SHP77 (cell line): ENCODE measurements at regions not wholly inside any gene's neighbourhood (a gene's known extent, or its start where the extent isn't known, plus 50 kb on each side); places are given as distances from the start of the nearest gene placed in this dataset.
A peak's percentile ranks its signal among the peaks of the same experiment; 100 is the strongest.

Experiments used
- DNase-seq, 2 experiments: peaks; one replicate each; lab custom pipeline; 2025; lab: John Stamatoyannopoulos, UW

DNA sequence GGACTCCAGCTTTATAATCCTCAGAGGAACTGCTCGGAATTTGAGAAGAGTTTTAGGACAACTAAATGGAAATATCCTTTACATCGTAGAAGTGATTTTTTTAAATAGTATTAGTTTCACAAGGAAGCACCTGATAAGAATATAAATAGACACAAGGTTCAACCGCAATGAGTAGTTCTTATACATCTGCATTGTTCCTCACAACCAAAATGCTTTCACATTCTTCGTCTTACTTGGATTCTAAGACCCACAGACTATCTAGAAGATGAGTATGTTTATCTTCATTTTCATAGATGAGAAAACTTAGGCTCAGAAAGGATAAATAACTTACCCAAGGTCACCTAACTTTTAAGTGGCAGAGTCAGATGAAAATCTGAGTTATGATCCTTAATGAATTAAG lies 469.0 kb downstream of the GALC start:
- DNase-seq, result no peak

DNA sequence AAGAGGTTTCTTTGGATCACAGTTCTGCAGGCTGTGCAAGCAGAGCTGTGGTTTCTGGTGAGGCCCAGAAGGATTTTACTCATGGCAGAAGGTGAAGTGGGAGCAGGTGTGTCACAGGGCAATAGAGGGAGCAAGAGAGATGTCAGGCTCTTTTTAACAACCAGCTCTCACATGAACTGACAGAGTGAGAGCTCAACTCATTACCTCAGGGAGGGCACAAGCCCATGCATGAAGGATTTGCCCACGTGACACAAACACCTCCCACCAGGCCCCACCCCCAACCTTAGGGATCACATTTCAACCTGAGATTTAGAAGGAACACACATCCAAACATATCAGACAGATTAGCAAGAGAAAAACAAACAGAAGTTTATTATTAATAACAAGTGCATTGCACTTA lies 470.4 kb downstream of the GALC start:
- peak; percentile 21 to 31 for DNase-seq

DNA sequence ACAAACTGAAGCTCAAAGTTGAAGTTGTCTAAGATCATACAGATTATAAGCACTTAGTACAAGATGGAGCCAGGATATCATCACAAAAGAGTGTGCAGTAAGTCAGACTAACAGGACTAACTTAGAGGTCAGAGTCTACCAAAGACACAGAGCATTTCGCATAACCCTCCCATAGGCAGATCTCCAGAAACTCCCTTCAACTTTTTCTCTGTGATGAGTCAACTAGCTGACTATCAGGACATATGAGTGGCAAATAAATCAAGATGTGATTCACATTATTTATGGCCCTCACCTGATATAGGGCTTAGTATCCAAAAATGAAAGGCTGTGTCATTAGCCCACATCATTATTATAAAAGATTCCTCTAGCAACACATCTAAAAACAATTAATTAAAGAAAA lies 484.6 kb downstream of the GALC start:
- no peak for DNase-seq

DNA sequence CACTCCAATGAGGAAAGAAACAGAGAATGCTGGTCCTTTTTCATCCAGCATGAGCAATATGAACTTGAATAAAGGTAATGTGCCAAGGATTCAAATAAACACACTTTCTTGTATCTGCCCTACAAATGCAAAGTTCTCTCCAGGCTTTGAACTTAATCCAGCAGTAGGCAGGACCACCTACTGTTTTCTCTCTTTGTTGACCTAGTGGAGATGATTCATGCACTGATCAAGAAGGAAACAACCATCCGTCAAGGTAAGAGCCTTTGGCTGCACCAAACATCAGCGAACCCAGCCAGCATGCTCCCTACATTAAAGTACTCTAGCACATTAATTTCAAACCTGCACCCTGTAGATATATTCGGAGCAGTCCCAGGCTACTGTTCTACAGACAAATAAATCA lies 489.3 kb downstream of the GALC start:
- no peak for DNase-seq

DNA sequence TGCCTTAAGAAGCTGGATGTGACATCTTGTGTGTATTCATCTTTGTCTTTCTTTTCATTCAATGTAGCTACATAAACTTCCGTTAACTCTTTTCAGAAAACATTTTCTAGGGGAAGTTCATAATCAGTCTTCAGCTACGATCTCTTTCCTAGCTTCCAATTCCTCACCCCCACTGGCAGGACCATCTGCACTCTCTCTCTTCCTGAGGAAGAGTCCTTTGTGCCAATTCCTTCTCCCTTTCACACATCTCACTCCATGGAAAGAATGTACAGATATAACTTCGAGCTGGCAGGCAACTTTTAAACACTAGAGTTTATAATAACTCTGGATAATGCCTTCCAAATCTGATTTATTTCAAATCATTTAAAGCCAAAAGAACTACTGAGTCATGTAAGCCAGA lies 495.7 kb downstream of the GALC start:
- DNase-seq, result no peak

DNA sequence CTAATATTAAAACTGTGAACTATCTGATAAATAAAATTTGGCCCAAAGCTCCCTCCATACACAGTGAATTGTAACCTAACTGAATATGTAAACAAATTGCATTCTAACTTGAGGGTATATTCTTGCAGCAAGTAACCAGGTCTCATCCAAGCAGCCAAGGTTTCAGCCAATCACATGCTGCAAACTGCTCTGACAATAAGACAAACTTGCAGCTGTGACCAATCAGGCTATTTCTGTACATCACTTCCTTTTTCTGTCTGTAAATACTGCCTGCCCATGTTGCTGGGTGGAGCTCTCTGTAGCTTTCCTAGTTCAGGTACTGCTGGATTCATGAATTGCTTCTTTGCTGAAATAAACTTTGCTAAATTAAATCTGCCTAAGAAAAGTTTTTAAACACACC lies 499.0 kb downstream of the GALC start:
- DNase-seq, result no peak

DNA sequence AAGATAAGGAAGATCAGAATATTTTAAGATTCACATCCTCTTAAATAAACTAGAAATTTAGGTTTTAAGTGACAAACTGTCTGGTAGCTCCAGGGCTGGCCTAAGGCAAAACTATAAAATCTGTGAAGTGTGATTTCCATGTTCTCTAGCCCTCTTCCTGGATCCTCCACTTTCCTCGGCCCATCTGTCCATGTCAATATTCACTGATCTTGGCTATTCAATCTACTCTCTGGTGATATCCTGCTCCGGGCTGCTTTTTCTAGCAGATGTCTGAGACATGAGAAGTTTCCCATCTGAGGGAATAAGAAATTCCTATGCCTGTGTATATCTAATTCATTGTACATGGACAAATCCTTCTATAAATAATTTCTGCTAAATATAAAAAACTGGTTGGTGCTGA lies 500.4 kb downstream of the GALC start:
- no peak for DNase-seq

DNA sequence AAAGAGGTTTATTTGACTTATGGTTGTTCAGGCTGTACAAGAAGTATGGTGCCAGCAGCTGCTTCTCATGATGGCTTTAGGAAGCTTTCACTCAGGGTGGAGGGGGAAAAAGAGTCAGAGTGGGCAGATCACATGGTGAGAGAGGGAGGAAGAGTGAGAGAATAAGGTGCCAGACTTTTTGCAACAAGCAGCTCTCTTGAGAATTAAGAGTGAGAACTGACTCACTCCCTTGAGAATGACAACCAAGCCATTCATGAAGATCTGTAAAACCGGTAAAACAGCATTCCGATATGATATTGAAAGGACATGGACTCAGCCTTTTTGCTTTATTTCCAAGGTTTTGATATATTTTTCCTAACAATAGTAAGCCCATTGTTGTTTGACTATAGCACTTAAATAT lies 501.2 kb downstream of the GALC start:
- DNase-seq, result no peak

DNA sequence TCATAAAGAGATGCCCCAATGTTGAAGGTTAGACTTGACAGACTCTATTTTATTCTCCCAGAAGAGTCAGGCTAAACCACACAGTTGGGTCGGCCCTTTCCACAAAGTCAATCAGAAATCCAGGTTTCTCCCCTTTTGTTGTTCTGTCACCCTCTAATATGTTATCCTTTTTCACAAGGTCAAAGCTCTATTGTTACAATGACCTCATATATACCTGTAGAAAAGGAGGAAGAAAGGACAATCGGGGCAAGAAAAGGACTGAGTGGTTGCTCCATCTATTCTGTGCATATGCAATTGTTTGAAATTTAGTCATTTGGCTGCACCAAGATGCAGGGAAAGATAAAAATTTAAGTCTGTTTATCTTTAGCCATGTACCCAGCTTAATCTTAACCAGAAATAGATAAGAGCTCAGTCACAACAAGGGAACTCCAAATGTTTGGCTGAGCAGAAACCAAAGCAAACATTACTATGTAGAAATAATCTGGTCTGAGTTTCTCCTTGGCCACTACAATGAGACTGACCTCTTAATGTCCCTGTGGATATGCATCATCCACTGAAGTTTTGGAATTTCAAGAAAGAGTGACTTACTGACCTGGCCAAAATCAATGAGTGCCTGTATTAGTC lies 503.7 kb downstream of the GALC start:
- DNase-seq, result no peak

DNA sequence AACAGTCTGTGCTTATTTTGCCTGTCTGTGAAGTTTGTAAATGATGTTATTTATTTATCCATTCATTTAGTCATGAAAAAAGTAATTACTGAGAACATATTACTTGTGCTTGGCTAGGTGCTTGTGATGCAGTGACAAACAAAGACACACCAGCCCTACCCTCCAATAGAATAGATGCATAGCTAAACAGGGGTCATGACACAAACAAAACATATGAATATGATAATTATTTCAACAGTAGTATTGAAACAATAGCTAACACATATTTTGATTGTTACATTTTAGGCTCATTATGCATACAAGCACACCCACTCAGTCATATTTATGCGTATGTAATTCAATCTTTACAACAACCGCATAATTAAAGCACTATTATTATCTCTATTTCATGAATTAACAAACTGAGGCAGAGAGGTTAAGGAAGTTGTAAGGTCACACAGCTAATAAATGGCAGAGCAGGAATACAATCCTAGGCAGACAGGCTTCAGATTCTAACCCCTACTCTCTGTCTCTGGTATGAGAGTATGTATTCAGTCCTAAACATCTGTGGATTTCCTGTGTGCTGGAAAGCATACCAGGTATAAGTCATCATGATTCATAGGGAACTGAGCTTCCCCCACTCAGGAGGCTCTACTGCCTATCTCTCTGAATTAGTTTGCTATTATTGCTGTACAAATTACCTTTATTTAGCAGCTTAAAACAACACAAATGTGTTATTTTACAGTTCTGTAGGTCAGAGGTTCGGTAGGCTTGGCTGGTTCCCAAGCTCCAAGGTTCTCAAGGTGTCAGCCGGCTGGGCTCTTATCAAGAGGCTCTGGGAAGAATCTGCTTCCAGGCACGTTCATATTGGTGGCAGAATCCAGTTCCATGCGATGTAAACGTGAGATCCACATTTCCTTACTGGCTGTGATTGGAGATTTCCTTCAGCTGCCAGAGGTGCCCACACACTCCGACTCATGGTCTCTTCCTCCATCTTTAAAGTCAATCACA lies 509.4 kb downstream of the GALC start:
- DNase-seq, result no peak

DNA sequence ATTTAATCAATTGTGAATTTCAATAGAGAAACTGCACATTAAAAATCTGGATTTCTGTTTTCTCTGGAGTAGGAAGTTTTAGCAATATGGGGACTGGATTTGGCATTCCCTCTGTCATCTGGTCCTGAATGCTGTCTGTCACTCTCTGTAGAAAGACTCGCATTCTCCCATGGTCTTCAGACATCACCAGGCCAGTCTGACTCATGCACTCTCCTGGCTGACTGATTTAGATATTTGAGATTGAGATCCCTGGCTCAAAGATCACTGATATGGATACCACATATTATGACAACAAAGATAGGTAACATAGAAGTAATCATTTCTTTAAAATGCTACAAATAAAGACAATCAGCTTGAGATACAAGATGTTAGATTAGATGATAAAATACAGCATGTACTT lies 524.5 kb downstream of the GALC start:
- no peak for DNase-seq

DNA sequence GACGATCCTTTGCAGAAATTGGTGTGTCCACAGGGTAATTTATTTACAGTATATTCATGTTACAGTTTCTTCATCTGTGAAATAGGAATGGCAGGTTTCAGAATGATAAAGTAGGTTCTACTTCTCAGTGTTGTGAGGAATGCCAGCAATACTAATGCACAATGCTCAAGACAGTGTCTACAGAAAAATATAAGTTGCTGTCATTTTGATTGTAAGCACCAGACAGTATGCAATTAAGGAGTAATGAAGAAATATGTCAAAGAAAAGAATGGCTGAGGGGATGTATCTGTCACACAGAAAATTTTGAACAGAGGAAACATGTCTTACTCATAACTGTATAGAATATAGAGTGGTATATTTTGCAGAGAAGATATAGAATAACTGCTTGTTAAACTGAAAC lies 525.4 kb downstream of the GALC start:
- no peak for DNase-seq

DNA sequence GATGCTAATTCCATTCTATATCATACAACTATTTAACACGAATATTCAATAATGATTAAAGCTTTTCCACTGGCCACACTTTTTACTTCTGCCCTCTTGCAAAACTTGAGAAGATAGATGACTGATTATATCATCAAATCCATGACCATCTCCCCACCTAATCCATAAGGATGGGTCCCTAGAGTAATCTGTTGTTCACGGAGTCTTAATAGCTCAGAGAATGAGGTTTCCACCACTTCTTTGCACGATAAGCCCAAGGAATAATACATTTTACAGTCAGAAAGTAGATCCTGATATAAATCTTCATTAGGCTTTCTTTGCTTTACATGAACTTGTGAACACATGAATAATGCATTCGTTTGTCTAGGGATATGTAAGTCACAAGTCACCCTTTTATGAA lies 527.2 kb downstream of the GALC start:
- DNase-seq, result no peak

DNA sequence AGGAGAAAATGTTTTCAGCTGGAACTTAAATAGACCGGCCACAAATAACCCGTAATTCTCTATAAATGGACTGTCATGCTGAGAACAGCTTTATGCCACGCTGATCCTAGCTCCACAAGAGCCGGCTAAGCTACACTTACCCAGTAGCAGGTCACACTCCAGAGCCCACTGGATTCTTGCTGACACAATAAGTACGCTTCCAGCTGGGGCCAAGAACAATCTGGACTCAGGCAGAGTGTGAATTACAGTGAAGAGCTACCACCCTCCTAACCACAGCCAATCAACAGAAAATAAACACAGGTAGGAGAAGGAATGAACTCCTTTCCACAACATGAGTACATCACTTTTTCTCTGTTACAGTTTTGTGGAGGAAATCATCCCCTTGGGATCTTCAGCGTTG lies 531.3 kb downstream of the GALC start:
- no peak for DNase-seq

DNA sequence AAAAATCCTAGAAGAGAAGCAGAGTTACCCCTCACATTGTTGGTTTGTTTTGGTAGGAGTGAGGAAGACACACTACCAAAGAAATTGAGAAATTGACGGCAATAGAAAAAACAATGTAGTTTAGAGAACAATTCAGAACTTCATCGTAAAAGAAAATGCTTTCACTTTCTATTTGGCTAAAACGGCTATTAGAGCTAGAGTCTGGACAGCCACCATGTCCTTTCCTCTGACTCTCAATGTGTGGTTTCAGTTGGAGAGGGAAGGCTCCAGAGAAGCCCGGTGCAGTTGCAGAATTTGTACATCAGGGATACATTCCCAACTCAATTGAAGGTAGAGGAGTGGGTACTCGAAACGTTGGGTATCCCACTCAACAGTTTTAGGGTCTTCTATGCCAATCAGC lies 535.3 kb downstream of the GALC start:
- no peak for DNase-seq

DNA sequence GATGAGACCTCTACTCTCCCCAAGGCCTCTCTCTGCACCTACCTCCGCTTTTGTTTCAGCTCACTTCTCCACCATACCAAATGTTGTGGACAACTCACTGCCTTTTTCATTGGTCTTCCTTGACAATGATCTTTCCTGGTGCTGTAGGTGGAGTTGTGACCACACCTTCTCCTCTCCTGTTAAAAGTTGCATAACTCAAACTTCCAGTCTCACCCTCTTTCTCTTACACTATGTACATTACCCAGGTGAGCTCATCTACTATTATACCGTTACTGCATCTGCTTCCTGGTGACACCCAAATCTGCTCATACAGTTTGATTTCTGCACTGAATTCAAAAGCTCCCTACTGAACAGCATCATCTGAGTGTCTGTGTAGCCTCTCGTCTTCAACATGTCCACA lies 542.8 kb downstream of the GALC start:
- no peak for DNase-seq

DNA sequence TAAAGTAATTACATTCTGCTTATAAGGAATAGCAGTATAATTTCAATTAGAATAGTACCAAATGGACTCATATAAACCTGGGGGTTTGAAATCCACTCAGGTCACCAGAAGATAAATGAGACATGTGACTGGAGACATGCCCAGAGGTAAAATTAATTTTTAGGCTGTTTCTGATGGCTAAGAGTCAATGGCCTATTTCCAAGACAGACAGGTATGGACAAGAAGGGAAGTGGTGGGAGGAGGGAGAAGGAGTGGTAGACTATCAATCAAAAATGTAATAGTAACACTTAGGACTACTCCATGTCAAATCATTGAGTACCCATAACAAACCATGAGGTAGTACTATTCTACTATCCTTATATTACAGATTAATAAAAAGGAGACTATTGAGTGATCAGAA lies 544.0 kb downstream of the GALC start:
- no peak for DNase-seq

DNA sequence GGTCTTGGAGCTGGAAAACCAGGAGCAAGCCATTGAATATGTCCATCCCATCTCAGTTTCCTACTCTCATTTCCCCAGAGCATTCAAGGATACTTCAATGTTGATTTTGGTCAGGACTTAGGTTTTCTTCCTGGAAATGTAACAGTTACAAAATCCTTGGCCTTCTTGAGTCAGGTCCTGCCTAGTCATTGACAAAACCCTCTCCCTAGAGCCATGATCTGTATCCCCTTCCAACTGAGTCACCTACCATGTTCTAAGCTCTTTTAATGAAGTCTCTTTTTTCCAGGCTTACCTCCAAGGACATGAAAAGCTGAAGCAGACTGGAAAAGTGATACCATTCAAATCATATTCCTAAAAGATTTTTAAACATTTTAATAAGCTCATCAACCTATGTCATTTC lies 549.2 kb downstream of the GALC start:
- no peak for DNase-seq

DNA sequence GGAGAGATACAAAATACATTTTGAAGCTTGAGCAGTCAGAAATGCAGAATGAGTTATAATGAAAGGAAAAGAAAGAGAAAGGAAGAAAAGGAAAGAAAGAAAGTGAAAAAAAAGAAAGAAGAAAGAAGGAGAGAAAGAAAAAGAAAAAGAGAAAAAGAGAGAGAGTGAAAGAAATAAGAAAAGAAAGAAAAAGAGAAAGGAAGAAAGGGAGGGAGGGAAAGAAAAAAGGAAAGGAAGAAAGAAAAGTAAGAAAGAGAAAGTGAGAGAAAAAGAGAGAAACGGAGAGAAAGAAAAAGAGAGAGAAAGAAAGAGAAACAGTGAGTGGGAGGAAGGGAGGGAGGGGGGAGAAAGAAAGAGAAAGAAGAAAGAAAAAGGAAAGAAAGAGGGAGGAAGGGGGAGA lies 549.9 kb downstream of the GALC start:
- no peak for DNase-seq

DNA sequence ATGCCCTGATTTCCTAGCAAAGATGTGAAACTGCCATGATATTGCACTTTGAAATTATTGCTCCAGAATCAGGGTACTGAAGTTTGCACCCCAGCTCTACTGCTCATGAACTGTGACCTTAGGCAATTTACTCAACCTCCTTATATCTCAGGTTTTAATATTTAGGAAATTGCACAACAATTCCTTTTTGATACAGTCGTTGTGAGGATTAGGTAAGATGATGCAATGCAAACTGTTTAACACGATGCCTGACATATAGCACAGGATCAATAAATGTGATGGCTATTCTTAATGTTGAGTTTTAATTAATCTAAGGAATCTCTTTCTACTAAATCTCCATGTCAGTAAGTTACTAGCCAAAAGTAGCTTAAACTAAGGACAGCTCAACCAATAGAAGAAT lies 555.8 kb downstream of the GALC start:
- no peak for DNase-seq

DNA sequence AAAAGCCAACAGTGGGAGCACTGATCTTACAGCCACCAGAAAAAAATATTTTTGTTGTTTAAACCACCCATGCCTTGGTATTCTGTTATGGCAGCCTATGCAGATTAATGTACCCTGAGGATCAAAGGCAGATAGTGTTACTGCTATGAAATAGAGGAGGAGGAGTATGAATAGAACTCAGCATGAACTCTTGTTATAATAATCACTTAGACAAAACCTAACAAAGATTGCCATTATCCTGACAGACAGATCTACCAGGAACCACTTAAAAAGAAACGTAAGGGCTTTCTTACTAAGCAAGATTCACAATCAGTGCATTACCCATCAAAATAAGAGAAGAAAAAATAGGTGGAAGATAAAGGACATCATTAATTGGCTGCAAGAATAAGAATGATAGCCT lies 558.3 kb downstream of the GALC start:
- DNase-seq, result no peak

DNA sequence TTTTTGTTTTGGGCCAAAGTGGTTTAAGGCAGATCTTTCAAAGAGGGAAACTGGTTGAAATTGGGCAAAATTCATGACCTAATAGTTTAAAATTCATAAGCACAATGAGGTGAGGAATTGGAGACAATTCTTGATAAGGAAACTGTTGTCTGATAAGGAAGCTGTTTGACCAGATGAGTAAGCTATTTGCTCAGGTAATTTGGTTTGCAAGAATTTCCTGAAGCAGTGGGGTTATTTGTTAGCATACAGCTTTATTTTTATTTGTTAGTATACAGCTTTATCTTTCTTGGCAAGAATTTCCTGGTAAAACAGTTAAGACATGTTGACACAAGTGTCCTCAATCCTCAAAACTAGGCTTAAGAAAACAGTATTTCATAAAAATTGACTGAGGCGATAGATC lies 559.0 kb downstream of the GALC start:
- no peak for DNase-seq

DNA sequence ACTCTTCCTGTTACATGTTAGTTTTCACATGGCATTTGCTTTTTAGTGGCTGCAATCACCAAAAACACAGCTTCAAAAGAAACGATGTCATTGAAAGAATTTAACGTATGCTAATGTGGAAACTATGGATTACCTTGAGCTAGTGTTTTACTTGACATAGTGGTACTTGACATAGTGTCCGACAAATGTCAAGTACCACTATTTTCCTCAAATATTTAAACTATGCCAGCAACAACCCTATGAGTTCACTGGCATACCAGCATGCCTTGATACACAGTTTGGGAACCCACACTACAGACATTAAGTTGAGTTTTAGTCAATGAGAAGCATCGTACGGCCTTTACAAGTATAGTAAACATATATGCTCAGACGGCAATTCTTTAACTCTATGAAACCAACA lies 560.3 kb downstream of the GALC start:
- no peak for DNase-seq

DNA sequence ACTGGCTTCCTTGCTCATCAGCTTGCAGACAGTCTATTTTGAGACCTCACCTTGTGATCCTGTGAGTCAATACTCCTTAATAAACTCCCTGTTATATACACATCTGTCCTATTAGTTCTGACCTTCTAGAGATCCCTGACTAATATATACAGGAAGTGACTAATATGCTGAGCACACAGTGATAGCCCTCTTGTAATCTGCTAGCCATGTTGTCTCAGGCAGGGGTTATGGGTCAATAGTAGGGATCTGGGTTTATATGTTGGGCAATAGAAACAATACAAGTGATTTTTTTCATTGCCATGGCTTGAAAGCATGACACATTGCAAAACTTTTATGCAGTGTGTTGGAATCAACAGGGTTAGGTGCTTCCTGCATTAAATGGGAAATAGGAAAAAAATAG lies 562.2 kb downstream of the GALC start:
- no peak for DNase-seq
